Heart right ventricle (tissue), 16 donors: ENCODE measurements at regions not wholly inside any gene's neighbourhood (a gene's known extent, or its start where the extent isn't known, plus 50 kb on each side); places are given as distances from the start of the nearest gene placed in this dataset.

ENCODE experiments used
- ATAC-seq, 8 donors: fragments of 200-7000 bp; cut with Tn5 transposase; one replicate each; pipeline ENCODE4 v1.9.1; 2020; ENCODE audit warnings: mild to moderate bottlenecking in 8 of 8, moderate library complexity in 8 of 8, moderate number of reproducible peaks in 1 of 8
- DNase-seq, 2 donors: peaks; one replicate each; pipeline ENCODE4 v3.0.0-alpha.2; 2020
- H3K27ac ChIP-seq, 10 donors: fragments of 200-600 bp; sonication (generic) in 2 of 10; one replicate each; pipeline versions ENCODE4 v1.5.0 to v1.8.0; 2020 to 2022; ENCODE audit warnings: mild to moderate bottlenecking in 3 of 10
- H3K27me3 ChIP-seq, 7 donors: fragments of 200-600 bp; one replicate each; pipeline ENCODE4 v1.8.0; 2021 to 2022; ENCODE audit warnings: mild to moderate bottlenecking in 2 of 7
- H3K36me3 ChIP-seq, 9 donors: fragments of 200-600 bp; sonication (generic) in 1 of 9; one replicate each; pipeline versions ENCODE4 v1.5.0 to v1.8.0; 2020 to 2022; ENCODE audit warnings: mild to moderate bottlenecking in 2 of 9
- H3K4me1 ChIP-seq, 9 donors: fragments of 200-600 bp; sonication (generic) in 1 of 9; one replicate each; pipeline versions ENCODE4 v1.5.0 to v1.8.0; 2020 to 2022; ENCODE audit warnings: mild to moderate bottlenecking in 4 of 9
- H3K4me3 ChIP-seq, 10 donors: fragments of 200-600 bp; sonication (generic) in 2 of 10; one replicate each; pipeline versions ENCODE4 v1.5.0 to v1.8.0; 2020 to 2022; ENCODE audit warnings: mild to moderate bottlenecking in 7 of 10, moderate library complexity in 2 of 10
- H3K9me3 ChIP-seq, 11 donors: fragments of 200-600 bp in 10 of 11; sonication (generic) in 2 of 11; one replicate each; pipeline versions ENCODE4 v1.5.0 to v1.8.0; 2013 to 2022; ENCODE audit warnings: mild to moderate bottlenecking in 2 of 11, control low read depth in 1 of 11, moderate library complexity in 1 of 11
- CTCF ChIP-seq, 9 donors: fragments of 200-600 bp; sonication (generic) in 2 of 9; IDR thresholded peaks; one replicate each; pipeline versions ENCODE4 v1.5.0 to v1.8.0; 2021 to 2022; ENCODE audit warnings: antibody characterized with exemption in 9 of 9, mild to moderate bottlenecking in 5 of 9, moderate library complexity in 1 of 9
- WGBS, 2 donors: extraction: QIAGEN DNeasy Blood & Tissue Kit; methylation state at CpG; one replicate each; pipeline ENCODE4 v1.1.7; 2013; ENCODE audit warnings: inconsistent platforms in 1 of 2; 5-methylcytosine and 5-hydroxymethylcytosine counted together
- intact Hi-C, 10 donors: fragments of 100-400 bp; cut with DNase I; formaldehyde crosslinking; loops; one replicate each; pipeline versions ENCODE4 v1.11.1 to v1.14.2; 2022
- donor health status: Arrhythmogenic right ventricular cardiomyopathy.
- donor health status: ischemic (EF 13 %, LVEDD 7.1; RV severe dilation, severe dysfunction).
- donor health status: healthy with polysubstance abuse.
- donor health status: DM: no; HTN: yes; CAD: no.
- donor health status: DM: no; HTN: no; CAD: no.
- donor health status: ischemic (EF 25% LVEDD 6.9; RV normal size, moderate dysfunction).
- donor health status: ischemic (EF 25% LVEDD 5.7; RV mildly dilated, moderate dysfunction).
- donor health status: healthy.
- donor health status: DM: yes; HTN: yes; CAD: no.
- donor health status: Ischemic cardiomyopathy.
- donor health status: ischemic (EF 35%, LVEDD 5.7; RV mildly dilated, moderate dysfunction).
- donor health status: nonischemic (EF 11% LVEDD 7.7; RV severe dilation, severe dysfunction).
- donor health status: DM: yes; HTN: yes; CAD: no.
- donor health status: PGD.
- donor health status: ischemic (EF 29% LVEDD 5.4; RV normal size, mild dysfunction).
- donor health status: nonischemic (EF 23%, LVEDD 6.1; RV moderate dilation, normal function).

- WGBS, 2 donors, result 57 to 59% methylated on average over 4 of the region's 4 CpGs
- TF ChIP-seq CTCF (IDR thresholded peaks at IDR 0.05), result no peak
- Histone ChIP-seq H3K36me3 (no peaks in the 10 kb centered on the region), H3K27ac (no peak overlapping the region), H3K9me3 (no peaks in the 10 kb centered on the region), H3K4me3 (no peak overlapping the region), H3K27me3 (no peaks in the 10 kb centered on the region), H3K4me1 (no peaks in the 10 kb centered on the region)
- ATAC-seq (no peak), DNase-seq (no peak)
- intact Hi-C loops, result no loop called here
These were observed 692.6 kb downstream of the FAM133A start for GRCh38 chrX:94366616-94367015.

GRCh38 chrX:94389044-94389443 is 715.0 kb downstream of the FAM133A start:
- TF ChIP-seq CTCF (IDR thresholded peaks at IDR 0.05), result no peak
- intact Hi-C loops, result no loop called here
- no peak overlapping the region for H3K4me3 ChIP-seq
- H3K9me3 ChIP-seq, result peaks cover 0 to 52% (median 0%) of the 10 kb centered on the region in 11 donors
- no peaks in the 10 kb centered on the region for H3K4me1 ChIP-seq
- ATAC-seq (no peak), DNase-seq (no peak)
- H3K27me3 ChIP-seq, result no peaks in the 10 kb centered on the region
- no peaks in the 10 kb centered on the region for H3K36me3 ChIP-seq
- H3K27ac ChIP-seq, result no peak overlapping the region

GRCh38 chrX:94400488-94400887 is 726.5 kb downstream of the FAM133A start:
- ATAC-seq (no peak), DNase-seq (no peak)
- TF ChIP-seq CTCF (IDR thresholded peaks at IDR 0.05), result no peak
- no peaks in the 10 kb centered on the region for H3K36me3 ChIP-seq
- no peak overlapping the region for H3K27ac ChIP-seq
- WGBS, 2 donors, result 45 to 75% methylated on average over 2 of the region's 2 CpGs
- H3K4me3 ChIP-seq, result no peak overlapping the region
- intact Hi-C loops, result no loop called here
- peaks cover 0 to 14% (median 0%) of the 10 kb centered on the region in 11 donors for H3K9me3 ChIP-seq
- no peaks in the 10 kb centered on the region for H3K4me1 ChIP-seq
- H3K27me3 ChIP-seq, result peaks cover 0 to 11% (median 0%) of the 10 kb centered on the region in 7 donors

GRCh38 chrX:94401426-94401825 is 727.4 kb downstream of the FAM133A start:
- no peak for TF ChIP-seq CTCF (IDR thresholded peaks at IDR 0.05)
- Histone ChIP-seq H3K4me3 (no peak overlapping the region), H3K4me1 (no peaks in the 10 kb centered on the region), H3K36me3 (no peaks in the 10 kb centered on the region), H3K9me3 (peaks cover 0 to 14% (median 0%) of the 10 kb centered on the region in 11 donors), H3K27ac (no peak overlapping the region), H3K27me3 (peaks cover 0 to 11% (median 0%) of the 10 kb centered on the region in 7 donors)
- ATAC-seq (no peak), DNase-seq (no peak)
- intact Hi-C loops, result no loop called here
- WGBS, 2 donors, result 80 to 89% methylated on average over 2 of the region's 2 CpGs

- intact Hi-C loops, result no loop called here
- no peak for TF ChIP-seq CTCF (IDR thresholded peaks at IDR 0.05)
- DNase-seq (no peak), ATAC-seq (no peak)
- H3K4me1 ChIP-seq, result no peaks in the 10 kb centered on the region
- no peaks in the 10 kb centered on the region for H3K9me3 ChIP-seq
- H3K36me3 ChIP-seq, result no peaks in the 10 kb centered on the region
- H3K4me3 ChIP-seq, result no peak overlapping the region
- no peak overlapping the region for H3K27ac ChIP-seq
- H3K27me3 ChIP-seq, result no peaks in the 10 kb centered on the region
- whole genome bisulfite sequencing, 2 donors, result 82 to 87% methylated on average over 4 of the region's 4 CpGs
These were observed 740.7 kb downstream of the FAM133A start for GRCh38 chrX:94414746-94415145.
